HG03342 (cell line): ENCODE measurements at regions not wholly inside any gene's neighbourhood (a gene's known extent, or its start where the extent isn't known, plus 50 kb on each side); places are given as distances from the start of the nearest gene placed in this dataset.

Source experiments
- ATAC-seq: cut with Tn5 transposase; IDR thresholded peaks from one replicate; pipeline ENCODE4 v1.9.1; 2021; ENCODE audit warnings: mild to moderate bottlenecking, moderate library complexity; ENCODE audit not compliant: unreplicated experiment

DNA sequence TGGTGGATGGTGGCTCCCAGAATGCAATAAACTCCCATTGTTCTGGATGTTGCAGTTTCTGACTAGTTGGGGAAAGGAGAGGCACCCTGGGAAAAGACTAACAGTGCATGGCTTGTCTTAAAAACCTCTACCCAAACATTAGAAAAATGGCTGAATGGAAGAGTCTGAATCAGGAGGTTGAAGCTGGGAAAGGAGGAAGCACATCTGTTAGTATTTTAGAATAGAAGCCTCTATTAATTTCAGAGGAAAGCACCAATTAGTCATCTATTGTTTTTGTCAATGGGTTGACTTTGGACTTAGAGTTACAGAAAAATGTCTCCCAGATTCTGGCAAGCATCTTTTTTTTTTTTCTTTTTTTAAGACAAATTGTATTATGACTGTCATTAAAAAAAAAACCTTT lies 56.1 kb upstream of the ELMO1 start:
- ATAC-seq: no peak

- ATAC-seq: no peak
Measured at GRCh38 chr7:37505750-37506353, 57.2 kb upstream of the ELMO1 start.

DNA sequence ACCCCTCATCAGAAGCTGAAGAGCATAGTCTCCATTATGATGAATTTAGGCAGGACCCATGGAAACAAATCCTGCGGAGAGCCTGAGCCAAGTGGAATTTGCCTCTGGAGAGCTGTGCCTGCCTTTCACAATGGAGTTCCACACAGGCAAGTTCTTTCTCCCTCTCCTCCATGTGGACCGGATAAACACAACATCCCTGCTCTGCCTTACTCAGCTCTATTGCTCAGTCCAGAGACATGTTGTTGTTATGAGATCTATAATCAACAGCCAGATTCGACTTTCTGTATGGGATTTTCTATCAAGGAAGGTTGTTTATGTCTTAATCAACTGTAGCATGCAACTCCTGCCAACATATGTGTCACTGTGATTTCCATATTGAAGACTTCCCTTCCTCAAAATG lies 59.5 kb upstream of the ELMO1 start:
- ATAC-seq: no peak

DNA sequence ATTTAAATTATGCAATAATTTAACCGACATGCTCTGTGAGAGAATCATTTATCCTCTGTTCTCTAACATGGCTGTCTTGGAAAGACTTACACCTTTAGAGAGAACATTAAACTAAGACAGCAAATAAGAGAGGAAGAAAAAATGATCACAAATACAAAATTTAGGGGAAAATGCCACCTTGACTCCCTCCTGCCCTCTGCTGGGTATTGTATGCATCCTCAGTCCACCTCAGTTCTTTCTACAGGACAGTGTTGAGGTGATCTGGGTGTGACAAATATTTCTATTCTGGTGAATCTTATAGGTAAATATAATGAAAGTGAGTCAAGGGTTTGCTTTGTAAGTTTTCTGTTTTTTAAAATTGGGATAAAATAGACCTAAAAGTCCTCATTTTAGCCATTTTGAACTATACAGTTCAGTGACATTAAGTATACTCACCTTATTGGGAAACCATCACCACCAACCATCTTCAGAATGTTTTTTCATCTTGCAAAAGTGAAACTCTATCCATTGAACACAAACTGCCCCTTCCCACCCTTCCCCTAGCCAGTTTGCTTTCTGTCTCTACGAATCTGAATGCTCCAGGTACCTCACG lies 61.5 kb upstream of the ELMO1 start:
- ATAC-seq: no peak

- no peak for ATAC-seq
Measured at GRCh38 chr7:37511915-37512314, 63.3 kb upstream of the ELMO1 start.

DNA sequence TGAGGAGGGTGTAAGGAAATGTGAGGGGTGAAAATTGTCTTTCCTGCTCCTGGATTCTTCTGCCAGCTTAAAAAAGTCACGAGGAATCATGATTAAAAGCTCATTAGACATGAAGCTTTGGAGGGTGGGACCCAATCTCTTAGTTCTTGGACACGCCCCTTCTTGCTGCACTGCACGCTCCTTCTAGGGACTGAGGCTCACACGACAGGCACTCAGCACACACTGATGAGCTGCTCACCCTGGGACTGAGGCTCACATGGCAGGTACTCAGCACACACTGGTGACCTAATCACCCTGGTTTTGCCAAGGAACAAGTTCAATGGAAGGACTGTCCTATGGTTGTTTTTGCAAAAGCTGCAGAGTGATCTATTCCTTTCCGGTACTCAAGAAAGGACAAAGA lies 65.8 kb upstream of the ELMO1 start:
- no peak for ATAC-seq

- ATAC-seq: no peak
Measured at GRCh38 chr7:37516664-37517063, 68.0 kb upstream of the ELMO1 start.

GRCh38 chr7:37518266-37518665 lies 69.6 kb upstream of the ELMO1 start:
- ATAC-seq: no peak

DNA sequence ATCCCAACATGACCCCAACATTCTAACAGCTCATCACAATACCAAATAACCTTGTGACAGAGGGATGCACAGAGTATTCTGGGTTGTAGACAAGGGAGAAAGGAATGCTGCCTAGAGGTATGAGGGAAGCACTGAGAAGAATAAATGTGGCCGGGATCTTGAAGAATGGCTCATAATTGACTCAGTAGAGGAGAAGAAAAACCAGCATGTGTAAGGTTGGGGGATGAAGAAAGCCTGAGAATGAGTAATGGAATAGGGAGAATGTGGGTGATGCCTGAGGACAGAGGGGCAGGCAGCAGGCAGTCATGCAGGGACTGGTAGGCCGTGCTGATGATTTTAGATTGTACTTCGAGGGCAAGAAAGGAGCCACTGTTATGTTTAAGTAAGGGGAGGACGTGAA lies 75.4 kb upstream of the ELMO1 start:
- no peak for ATAC-seq

- ATAC-seq: no peak
Measured at GRCh38 chr7:37524797-37525196, 76.1 kb upstream of the ELMO1 start.

- no peak for ATAC-seq
Measured at GRCh38 chr7:37526623-37527022, 78.0 kb upstream of the ELMO1 start.

DNA sequence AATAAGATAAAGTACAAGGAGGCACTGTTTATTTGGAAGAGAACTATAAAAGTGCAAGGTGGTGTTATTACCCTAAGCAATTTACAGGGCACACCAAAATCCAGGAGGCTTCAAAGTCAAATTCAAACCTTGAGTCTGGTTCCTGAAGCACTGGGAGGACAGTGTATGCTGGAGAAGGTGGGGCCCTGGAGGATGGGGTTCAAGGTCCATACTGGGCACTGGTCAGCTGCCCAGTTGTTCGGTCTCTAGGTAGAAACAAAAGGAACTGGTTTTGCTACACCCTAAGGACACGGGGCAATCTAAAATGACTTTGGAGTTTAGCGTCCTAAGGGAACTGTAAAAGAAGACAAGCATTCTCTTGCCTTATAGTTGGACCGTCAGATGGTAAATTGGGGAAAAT lies 78.4 kb upstream of the ELMO1 start:
- ATAC-seq: no peak

GRCh38 chr7:37531225-37531624 lies 82.6 kb upstream of the ELMO1 start:
- ATAC-seq: no peak

DNA sequence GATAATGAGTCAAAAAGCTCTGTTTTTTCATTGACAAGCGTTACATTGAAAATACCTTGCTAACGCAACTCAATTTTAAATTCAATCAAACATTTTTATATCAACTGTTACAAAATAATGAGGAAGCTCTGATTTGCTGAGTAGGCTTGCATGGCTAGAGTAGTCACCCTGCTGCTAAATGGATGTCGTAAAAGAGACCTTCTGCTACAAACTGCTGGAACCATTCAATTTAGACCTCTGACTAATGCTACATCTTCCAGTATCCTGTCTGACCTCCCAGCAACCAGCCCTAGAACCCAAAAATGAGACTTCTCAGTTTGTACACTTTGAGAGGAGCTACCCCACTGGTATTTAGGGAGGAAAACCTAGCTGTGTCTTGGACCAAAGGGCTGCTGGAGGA lies 84.0 kb upstream of the ELMO1 start:
- no peak for ATAC-seq

DNA sequence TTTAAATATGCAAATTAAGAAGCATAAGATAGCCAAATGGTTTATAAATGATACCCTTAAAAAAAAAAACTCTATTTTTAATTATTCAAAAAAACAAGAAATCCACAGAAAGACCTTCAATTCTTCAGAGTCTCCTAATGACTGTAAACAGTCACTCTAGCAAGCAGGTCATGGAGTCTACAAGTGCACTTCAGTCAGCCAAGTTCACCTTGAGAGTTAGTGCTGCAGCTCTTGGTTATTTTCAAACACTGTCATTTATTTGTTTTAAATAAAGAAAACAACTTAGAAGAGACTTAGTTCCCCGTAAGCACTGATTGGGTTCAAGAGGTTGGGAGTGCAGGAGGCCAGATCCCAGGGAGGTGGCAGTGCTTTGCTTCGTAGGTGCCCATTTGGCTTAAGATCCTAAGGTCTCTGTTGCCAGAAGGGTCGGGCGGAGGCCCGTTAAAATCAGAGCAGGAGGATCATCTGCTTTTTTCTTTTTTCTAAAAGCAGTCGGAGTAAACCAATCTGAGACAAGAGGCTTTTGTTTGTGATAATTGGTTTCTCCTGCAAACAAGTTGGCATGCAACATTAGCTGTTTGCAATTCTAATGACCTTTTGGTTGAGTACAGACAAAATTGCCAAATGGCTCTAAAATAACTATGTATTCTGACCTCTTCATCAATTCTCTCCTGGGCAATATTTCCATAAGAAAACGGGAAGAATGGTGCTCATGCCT lies 86.4 kb upstream of the ELMO1 start:
- no peak for ATAC-seq

GRCh38 chr7:37535841-37536240 lies 87.2 kb upstream of the ELMO1 start:
- ATAC-seq: no peak

- ATAC-seq: no peak
Measured at GRCh38 chr7:37536706-37537105, 88.0 kb upstream of the ELMO1 start.

DNA sequence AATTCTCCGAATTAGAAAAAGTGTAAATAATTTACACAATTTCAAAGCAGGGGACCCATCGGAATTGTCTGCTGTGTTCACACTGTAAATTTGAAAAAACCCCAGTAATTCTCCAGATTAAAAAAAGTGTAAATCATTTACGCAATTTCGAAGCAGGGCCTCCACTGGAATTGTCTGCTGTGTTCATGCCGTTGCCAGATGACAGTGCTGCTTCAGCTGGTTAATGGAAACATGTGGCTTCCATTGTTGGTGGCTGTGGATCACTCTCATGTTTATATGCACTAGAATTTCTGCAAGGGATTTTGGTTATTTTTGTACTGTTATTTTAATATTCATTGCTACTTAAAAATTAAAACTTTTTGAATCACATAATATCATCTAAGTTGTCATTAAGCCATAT lies 88.8 kb upstream of the ELMO1 start:
- ATAC-seq: no peak

DNA sequence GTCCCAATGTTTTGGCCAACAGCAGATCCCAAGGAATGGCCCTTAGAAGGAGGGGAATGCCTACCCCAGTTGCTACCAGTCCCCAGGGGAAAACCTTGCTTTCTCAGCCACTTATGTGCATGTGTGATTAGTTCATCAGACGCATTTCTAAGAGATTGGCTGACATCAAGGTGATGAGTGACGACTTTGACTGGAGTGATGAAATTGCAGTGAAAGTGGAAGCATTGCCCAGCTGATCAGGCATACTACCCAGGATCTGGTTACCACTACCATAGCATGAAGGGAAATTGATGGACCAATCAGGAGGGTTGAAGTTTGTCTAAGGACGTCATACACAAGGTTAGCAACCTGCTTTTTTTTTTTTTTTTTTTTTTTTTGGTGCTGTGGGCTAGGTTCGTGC lies 90.3 kb upstream of the ELMO1 start:
- ATAC-seq: no peak

DNA sequence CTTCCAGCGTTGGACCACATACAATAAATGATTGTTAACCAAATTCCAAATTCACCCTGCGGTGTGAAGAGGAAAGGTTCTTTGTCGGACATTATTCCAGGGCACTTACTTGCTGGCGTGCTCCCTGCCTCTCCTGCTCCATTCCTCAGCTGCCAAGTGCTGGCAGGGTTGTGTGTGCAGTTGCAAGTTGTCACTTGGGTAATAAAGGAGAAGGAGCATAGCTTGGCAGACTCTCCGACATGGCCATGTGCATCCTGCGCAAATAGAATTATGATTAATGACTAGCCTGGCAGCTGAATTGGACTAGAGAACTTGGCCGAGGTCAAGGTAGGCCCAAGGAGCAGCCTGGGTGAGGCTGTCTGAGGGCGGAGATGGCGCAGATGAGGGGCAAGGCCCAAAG lies 92.3 kb upstream of the ELMO1 start:
- ATAC-seq: no peak

GRCh38 chr7:37541810-37542443 lies 93.3 kb upstream of the ELMO1 start:
- peak; percentile 89 for ATAC-seq
